Left lung (tissue), 4 donors: ENCODE measurements at regions not wholly inside any gene's neighbourhood (a gene's known extent, or its start where the extent isn't known, plus 50 kb on each side); places are given as distances from the start of the nearest gene placed in this dataset.
A peak's percentile ranks its signal among the peaks of the same experiment; 100 is the strongest.

ENCODE experiments used
- ATAC-seq: fragments of 200-7000 bp; cut with Tn5 transposase; one replicate; pipeline ENCODE4 v1.9.1; 2020; ENCODE audit warnings: moderate library complexity
- DNase-seq, 4 donors: peaks; one replicate each; pipeline ENCODE4 v3.0.0-alpha.2; 2013 to 2020
- H3K27ac ChIP-seq, 2 donors: fragments of 200-600 bp; sonication (generic) in 1 of 2; one replicate each; pipeline versions ENCODE4 v1.5.0 to v1.8.0; 2020 to 2021
- H3K27me3 ChIP-seq, 2 donors: fragments of 200-600 bp; sonication (generic) in 1 of 2; one replicate each; pipeline versions ENCODE4 v1.5.0 to v1.8.0; 2020 to 2021
- H3K36me3 ChIP-seq, 2 donors: fragments of 200-600 bp; sonication (generic) in 1 of 2; one replicate each; pipeline versions ENCODE4 v1.5.0 to v1.8.0; 2020 to 2021
- H3K4me1 ChIP-seq, 2 donors: fragments of 200-600 bp; one replicate each; pipeline ENCODE4 v1.8.0; 2021
- H3K4me3 ChIP-seq, 2 donors: fragments of 200-600 bp; sonication (generic) in 1 of 2; one replicate each; pipeline versions ENCODE4 v1.5.0 to v1.8.0; 2020 to 2021; ENCODE audit warnings: mild to moderate bottlenecking in 1 of 2
- H3K9me3 ChIP-seq, 2 donors: fragments of 200-600 bp; sonication (generic) in 1 of 2; one replicate each; pipeline versions ENCODE4 v1.5.0 to v1.8.0; 2020 to 2021
- CTCF ChIP-seq, 2 donors: fragments of 200-600 bp; sonication (generic) in 1 of 2; IDR thresholded peaks; one replicate each; pipeline versions ENCODE4 v1.5.0 to v1.8.0; 2021; ENCODE audit warnings: antibody characterized with exemption in 2 of 2
- intact Hi-C, 2 donors: fragments of 100-400 bp; cut with DNase I; formaldehyde crosslinking; loops; one replicate each; pipeline versions ENCODE4 v1.11.2 to v1.14.2; 2022
- donor health status: DM: no; HTN: yes; CAD: no.
- donor health status: DM: no; HTN: no; CAD: no.

- DNase-seq = no peak
- H3K4me1 ChIP-seq = peaks cover 0 to 4% of the 10 kb centered on the region in 2 donors
These were observed 140.0 kb downstream of the NSG2 start for GRCh38 chr5:174185506-174185905.

GRCh38 chr5:174186096-174186695 lies 140.7 kb downstream of the NSG2 start:
- peaks cover 0 to 4% of the 10 kb centered on the region in 2 donors for H3K4me1 ChIP-seq
- H3K4me3 ChIP-seq = no peak overlapping the region
- DNase-seq = no peak
- H3K27ac ChIP-seq = no peak overlapping the region
- H3K27me3 ChIP-seq = peaks cover 0 to 7% of the 10 kb centered on the region in 2 donors
- ATAC-seq = no peak
- H3K36me3 ChIP-seq = no peaks in the 10 kb centered on the region
- no peak for TF ChIP-seq CTCF (IDR thresholded peaks at IDR 0.05)
- H3K9me3 ChIP-seq = no peaks in the 10 kb centered on the region
- intact Hi-C loops = no loop called here

More at GRCh38 chr5:174185506-174185905, 140.0 kb downstream of the NSG2 start:
- Histone ChIP-seq H3K4me3 (no peak overlapping the region), H3K27ac (no peak overlapping the region), H3K36me3 (no peaks in the 10 kb centered on the region), H3K27me3 (peaks cover 0 to 7% of the 10 kb centered on the region in 2 donors), H3K9me3 (no peaks in the 10 kb centered on the region)
- ATAC-seq = no peak
- intact Hi-C loops = no loop called here
- TF ChIP-seq CTCF (IDR thresholded peaks at IDR 0.05) = no peak

GRCh38 chr5:174187001-174187400 lies 141.5 kb downstream of the NSG2 start:
- ATAC-seq (no peak), DNase-seq (no peak)
- H3K27me3 ChIP-seq = peaks cover 0 to 10% of the 10 kb centered on the region in 2 donors
- no peaks in the 10 kb centered on the region for H3K36me3 ChIP-seq
- no peaks in the 10 kb centered on the region for H3K9me3 ChIP-seq
- H3K27ac ChIP-seq = no peak overlapping the region
- peaks cover 0 to 4% of the 10 kb centered on the region in 2 donors for H3K4me1 ChIP-seq
- intact Hi-C loops = no loop called here
- H3K4me3 ChIP-seq = no peak overlapping the region
- no peak for TF ChIP-seq CTCF (IDR thresholded peaks at IDR 0.05)

- no peak for TF ChIP-seq CTCF (IDR thresholded peaks at IDR 0.05)
- peaks cover 0 to 4% of the 10 kb centered on the region in 2 donors for H3K4me1 ChIP-seq
- intact Hi-C loops = no loop called here
- H3K36me3 ChIP-seq = no peaks in the 10 kb centered on the region
- DNase-seq = no peak
- H3K9me3 ChIP-seq = no peaks in the 10 kb centered on the region
- no peak overlapping the region for H3K27ac ChIP-seq
- H3K4me3 ChIP-seq = no peak overlapping the region
- peaks cover 0 to 11% of the 10 kb centered on the region in 2 donors for H3K27me3 ChIP-seq
- ATAC-seq = no peak
These were observed 142.0 kb downstream of the NSG2 start for GRCh38 chr5:174187481-174187880.

- H3K4me3 ChIP-seq = no peak overlapping the region
- no peak for TF ChIP-seq CTCF (IDR thresholded peaks at IDR 0.05)
- peaks cover 0 to 11% of the 10 kb centered on the region in 2 donors for H3K27me3 ChIP-seq
- no peaks in the 10 kb centered on the region for H3K36me3 ChIP-seq
- DNase-seq (peak in 2 of 4 donors; percentile 42 to 69), ATAC-seq (peak; percentile 24)
- no peak overlapping the region for H3K27ac ChIP-seq
- H3K4me1 ChIP-seq = peaks cover 0 to 4% of the 10 kb centered on the region in 2 donors
- H3K9me3 ChIP-seq = no peaks in the 10 kb centered on the region
- intact Hi-C loops = no loop called here
These were observed 142.8 kb downstream of the NSG2 start for GRCh38 chr5:174188295-174188694.
